Bronchial epithelial cell (primary cell): ENCODE measurements at regions not wholly inside any gene's neighbourhood (a gene's known extent, or its start where the extent isn't known, plus 50 kb on each side); places are given as distances from the start of the nearest gene placed in this dataset.

ENCODE experiments used
- DNase-seq: peaks from one replicate; pipeline ENCODE4 v3.0.0-alpha.2; 2010; ENCODE audit warnings: low read depth
- FAIRE-seq: peaks from 2 replicates; lab custom pipeline; 2011; peaks lifted over from hg19 to GRCh38; lab: Jason Lieb, UNC
- H3K27me3 ChIP-seq: 2 replicates; pipeline ENCODE4 v1.5.1; 2011; ENCODE audit warnings: low read length; ENCODE audit not compliant: control insufficient read depth, insufficient read depth
- H3K36me3 ChIP-seq: 2 replicates; pipeline ENCODE4 v1.5.1; 2011; ENCODE audit warnings: low read length; ENCODE audit not compliant: control insufficient read depth, insufficient read depth
- H3K4me3 ChIP-seq: 2 replicates; pipeline ENCODE4 v1.5.1; 2011; ENCODE audit warnings: mild to moderate bottlenecking, low read depth, low read length, control low read depth
- CTCF ChIP-seq: IDR thresholded peaks from 2 replicates; pipeline ENCODE4 v1.5.1; 2011; ENCODE audit warnings: mild to moderate bottlenecking, moderate library complexity, low read length, control low read depth, inconsistent platforms; ENCODE audit not compliant: insufficient read depth, severe bottlenecking

- Histone ChIP-seq H3K36me3 (no peaks in the 10 kb centered on the region), H3K27me3 (no peaks in the 10 kb centered on the region), H3K4me3 (no peak overlapping the region)
- no peak for DNase-seq
- peak; percentile 1 for TF ChIP-seq CTCF
- FAIRE-seq: no peak
Measured at GRCh38 chr3:88641033-88641604, 466.3 kb upstream of the EPHA3 start.

GRCh38 chr3:88657459-88657858 lies 450.0 kb upstream of the EPHA3 start:
- no peak overlapping the region for H3K4me3 ChIP-seq
- no peak for TF ChIP-seq CTCF
- no peaks in the 10 kb centered on the region for H3K27me3 ChIP-seq
- H3K36me3 ChIP-seq: no peaks in the 10 kb centered on the region
- DNase-seq: no peak
- no peak for FAIRE-seq

GRCh38 chr3:88661433-88661824 lies 446.0 kb upstream of the EPHA3 start:
- Histone ChIP-seq H3K36me3 (no peaks in the 10 kb centered on the region), H3K4me3 (no peak overlapping the region), H3K27me3 (no peaks in the 10 kb centered on the region)
- no peak for DNase-seq
- FAIRE-seq: no peak
- TF ChIP-seq CTCF: no peak

GRCh38 chr3:88668180-88668579 lies 439.2 kb upstream of the EPHA3 start:
- DNase-seq (no peak), FAIRE-seq (no peak)
- TF ChIP-seq CTCF: no peak
- H3K27me3 ChIP-seq: no peaks in the 10 kb centered on the region
- H3K36me3 ChIP-seq: no peaks in the 10 kb centered on the region
- H3K4me3 ChIP-seq: no peak overlapping the region

- Histone ChIP-seq H3K27me3 (no peaks in the 10 kb centered on the region), H3K4me3 (no peak overlapping the region), H3K36me3 (no peaks in the 10 kb centered on the region)
- TF ChIP-seq CTCF: no peak
- DNase-seq (no peak), FAIRE-seq (no peak)
Measured at GRCh38 chr3:88671573-88671972, 435.8 kb upstream of the EPHA3 start.

- H3K27me3 ChIP-seq: no peaks in the 10 kb centered on the region
- DNase-seq: no peak
- H3K4me3 ChIP-seq: no peak overlapping the region
- no peaks in the 10 kb centered on the region for H3K36me3 ChIP-seq
- no peak for FAIRE-seq
- no peak for TF ChIP-seq CTCF
Measured at GRCh38 chr3:88677298-88677697, 430.1 kb upstream of the EPHA3 start.
